Psoas muscle (tissue), 7 donors: ENCODE measurements at regions not wholly inside any gene's neighbourhood (a gene's known extent, or its start where the extent isn't known, plus 50 kb on each side); places are given as distances from the start of the nearest gene placed in this dataset.
"Not testable (repeated sequence)": the region's sequence is repeated elsewhere in the genome, so short reads cannot be mapped to it uniquely, and the experiment has no call there.

ENCODE experiments used
- ATAC-seq, 4 donors: fragments of 200-7000 bp; cut with Tn5 transposase; one replicate each; pipeline ENCODE4 v1.9.1; 2020; ENCODE audit warnings: moderate library complexity in 3 of 4, mild to moderate bottlenecking in 2 of 4
- DNase-seq, 2 donors: peaks; one replicate each; pipeline ENCODE4 v3.0.0-alpha.2; 2020
- H3K27ac ChIP-seq: fragments of 200-600 bp; one replicate; pipeline ENCODE4 v1.8.0; 2022
- H3K27me3 ChIP-seq, 3 donors: fragments of 200-600 bp in 1 of 3; one replicate each; pipeline versions ENCODE4 v1.6.1 to v1.8.0; 2013 to 2022; ENCODE audit warnings: low read length in 2 of 3, mild to moderate bottlenecking in 2 of 3, moderate library complexity in 1 of 3; ENCODE audit not compliant: insufficient read depth in 3 of 3
- H3K36me3 ChIP-seq, 2 donors: fragments of 200-600 bp in 1 of 2; one replicate each; pipeline versions ENCODE4 v1.6.1 to v1.8.0; 2013 to 2022; ENCODE audit warnings: low read depth in 1 of 2, mild to moderate bottlenecking in 1 of 2, moderate library complexity in 1 of 2; ENCODE audit not compliant: insufficient read depth in 1 of 2
- H3K4me1 ChIP-seq: fragments of 200-600 bp; one replicate; pipeline ENCODE4 v1.8.0; 2022
- H3K4me3 ChIP-seq: fragments of 200-600 bp; one replicate; pipeline ENCODE4 v1.8.0; 2022; ENCODE audit warnings: mild to moderate bottlenecking
- H3K9me3 ChIP-seq: fragments of 200-600 bp; one replicate; pipeline ENCODE4 v1.8.0; 2022
- WGBS, 3 donors: extraction: QIAGEN DNeasy Blood & Tissue Kit; methylation state at CpG; one replicate each; pipeline versions ENCODE4 v1.1.6 to v1.1.7; 2013; 5-methylcytosine and 5-hydroxymethylcytosine counted together
- intact Hi-C, 2 donors: fragments of 100-400 bp; cut with DNase I; formaldehyde crosslinking; loops; one replicate each; pipeline versions ENCODE4 v1.11.0 to v1.14.2; 2022
- TF ChIP-seq, protein P1 (sequence below): fragments of 200-600 bp; IDR thresholded peaks from one replicate; pipeline ENCODE4 v1.8.0; 2022; ENCODE audit warnings: antibody characterized with exemption
- donor health status: healthy with polysubstance abuse.
- donor health status: DM: no; HTN: no; CAD: no; lungs with moderate emphysema.
- donor health status: Bipolar disorder and iron deficiency.
- donor health status: healthy.
- donor health status: DM: yes; HTN: yes; CAD: no.
- donor health status: DM: no; HTN: no; CAD: no.
- donor health status: DM: yes; HTN: yes; CAD: no.

DNA sequence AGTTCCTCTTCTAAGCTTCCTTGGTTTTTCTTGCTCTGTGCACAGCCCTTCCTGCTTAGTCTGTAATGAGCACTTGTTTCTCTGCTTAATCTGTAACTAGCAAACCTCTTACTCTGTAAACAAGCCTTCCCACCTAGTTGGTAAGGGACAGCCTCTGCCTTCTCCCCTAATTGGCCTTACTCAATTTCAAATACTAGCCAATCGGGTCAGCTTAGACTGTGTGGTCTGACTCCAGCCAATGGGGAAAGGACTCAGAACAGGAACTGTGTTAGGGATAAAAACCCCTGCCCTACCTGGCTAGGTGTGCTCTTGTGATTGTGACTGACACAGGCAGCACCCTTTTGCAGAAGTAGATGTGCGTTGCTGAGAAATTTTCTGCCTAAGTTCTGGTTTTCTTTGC lies 136.5 kb upstream of the AADAT start:
- TF ChIP-seq, protein P1, sequence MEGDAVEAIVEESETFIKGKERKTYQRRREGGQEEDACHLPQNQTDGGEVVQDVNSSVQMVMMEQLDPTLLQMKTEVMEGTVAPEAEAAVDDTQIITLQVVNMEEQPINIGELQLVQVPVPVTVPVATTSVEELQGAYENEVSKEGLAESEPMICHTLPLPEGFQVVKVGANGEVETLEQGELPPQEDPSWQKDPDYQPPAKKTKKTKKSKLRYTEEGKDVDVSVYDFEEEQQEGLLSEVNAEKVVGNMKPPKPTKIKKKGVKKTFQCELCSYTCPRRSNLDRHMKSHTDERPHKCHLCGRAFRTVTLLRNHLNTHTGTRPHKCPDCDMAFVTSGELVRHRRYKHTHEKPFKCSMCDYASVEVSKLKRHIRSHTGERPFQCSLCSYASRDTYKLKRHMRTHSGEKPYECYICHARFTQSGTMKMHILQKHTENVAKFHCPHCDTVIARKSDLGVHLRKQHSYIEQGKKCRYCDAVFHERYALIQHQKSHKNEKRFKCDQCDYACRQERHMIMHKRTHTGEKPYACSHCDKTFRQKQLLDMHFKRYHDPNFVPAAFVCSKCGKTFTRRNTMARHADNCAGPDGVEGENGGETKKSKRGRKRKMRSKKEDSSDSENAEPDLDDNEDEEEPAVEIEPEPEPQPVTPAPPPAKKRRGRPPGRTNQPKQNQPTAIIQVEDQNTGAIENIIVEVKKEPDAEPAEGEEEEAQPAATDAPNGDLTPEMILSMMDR, result no peak
- Histone ChIP-seq H3K4me1 (no peaks in the 10 kb centered on the region), H3K36me3 (no peaks in the 10 kb centered on the region), H3K27ac (no peak overlapping the region), H3K27me3 (no peaks in the 10 kb centered on the region), H3K9me3 (peaks cover 6% of the 10 kb centered on the region), H3K4me3 (no peak overlapping the region)
- ATAC-seq (no peak), DNase-seq (no peak)
- intact Hi-C loops, result no loop called here
- 77 to 83% (median 77%) methylated on average over 2 of the region's 2 CpGs for WGBS, 3 donors

DNA sequence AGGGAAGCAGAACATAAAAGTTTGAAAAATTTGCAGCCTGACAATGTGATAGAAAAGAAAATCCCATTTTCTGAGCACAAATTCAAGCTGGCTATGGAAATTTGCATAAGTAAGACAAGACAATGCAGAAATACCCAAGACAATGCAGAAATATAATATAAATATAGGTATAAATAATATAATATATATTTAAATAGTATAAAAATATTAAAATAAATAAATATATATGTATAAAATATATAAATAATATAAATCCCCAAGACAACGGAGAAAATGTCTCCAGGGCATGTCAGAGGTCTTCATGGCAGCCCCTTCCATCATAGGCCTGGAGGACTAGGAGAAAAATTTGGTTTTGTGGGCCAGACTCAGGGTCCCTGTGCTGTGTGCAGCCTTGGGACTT lies 125.0 kb upstream of the AADAT start:
- H3K9me3 ChIP-seq, result peaks cover 8% of the 10 kb centered on the region
- no peaks in the 10 kb centered on the region for H3K27me3 ChIP-seq
- TF ChIP-seq, protein P1, result no peak
- no peak overlapping the region for H3K27ac ChIP-seq
- 54 to 70% (median 63%) methylated on average over 1 of the region's 1 CpG for WGBS, 3 donors
- intact Hi-C loops, result no loop called here
- no peaks in the 10 kb centered on the region for H3K4me1 ChIP-seq
- ATAC-seq, result no peak
- DNase-seq, result no peak
- no peak overlapping the region for H3K4me3 ChIP-seq
- H3K36me3 ChIP-seq, result no peaks in the 10 kb centered on the region

DNA sequence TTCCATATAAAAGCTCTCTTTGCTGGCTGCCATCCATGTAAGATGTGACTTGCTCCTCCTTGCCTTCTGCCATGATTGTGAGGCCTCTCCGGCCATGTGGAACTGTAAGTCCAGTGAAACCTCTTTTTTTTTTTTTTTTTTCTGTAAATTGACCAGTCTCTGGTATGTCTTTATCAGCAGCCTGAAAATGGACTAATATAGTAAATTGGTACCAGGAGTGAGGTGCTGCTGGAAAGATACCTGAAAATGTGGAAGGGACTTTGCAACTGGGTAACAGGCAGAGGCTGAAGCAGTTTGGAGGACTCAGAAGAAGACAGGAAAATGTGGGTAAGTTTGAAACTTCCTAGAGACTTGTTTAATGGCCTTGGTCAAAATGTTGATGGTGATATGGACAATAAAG lies 124.3 kb upstream of the AADAT start:
- Histone ChIP-seq H3K4me3 (no peak overlapping the region), H3K4me1 (no peaks in the 10 kb centered on the region), H3K27me3 (no peaks in the 10 kb centered on the region), H3K9me3 (peaks cover 8% of the 10 kb centered on the region), H3K27ac (no peak overlapping the region), H3K36me3 (no peaks in the 10 kb centered on the region)
- TF ChIP-seq, protein P1, result no peak
- intact Hi-C loops, result no loop called here
- no peak for ATAC-seq
- WGBS, 3 donors, result 67 to 89% (median 76%) methylated on average over 1 of the region's 1 CpG
- no peak for DNase-seq

DNA sequence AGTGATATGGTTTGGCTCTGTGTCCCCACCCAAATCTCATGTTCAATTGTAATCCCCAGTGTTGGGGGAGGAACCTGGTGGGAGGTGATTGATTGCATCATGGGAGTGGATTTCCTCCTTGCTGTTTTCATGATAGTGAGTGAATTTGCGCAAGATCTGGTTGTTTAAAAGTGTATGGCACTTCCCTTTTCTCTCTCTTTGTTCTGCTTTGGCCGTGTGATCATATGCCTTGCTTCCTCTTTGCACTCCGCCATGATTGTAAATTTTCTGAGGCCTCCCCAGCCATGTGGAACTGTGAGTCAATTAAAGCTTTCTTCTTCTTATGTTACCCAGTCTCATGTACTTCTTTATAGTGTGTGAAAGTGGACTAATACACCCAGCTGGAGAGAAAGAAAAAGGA lies 113.0 kb upstream of the AADAT start:
- ATAC-seq, result no peak
- H3K9me3 ChIP-seq, result no peaks in the 10 kb centered on the region
- H3K4me3 ChIP-seq, result no peak overlapping the region
- no peaks in the 10 kb centered on the region for H3K27me3 ChIP-seq
- H3K4me1 ChIP-seq, result no peaks in the 10 kb centered on the region
- H3K27ac ChIP-seq, result no peak overlapping the region
- 65 to 78% (median 73%) methylated on average over 3 of the region's 3 CpGs for WGBS, 3 donors
- no peaks in the 10 kb centered on the region for H3K36me3 ChIP-seq
- intact Hi-C loops, result no loop called here
- TF ChIP-seq, protein P1, result no peak
- no peak for DNase-seq

DNA sequence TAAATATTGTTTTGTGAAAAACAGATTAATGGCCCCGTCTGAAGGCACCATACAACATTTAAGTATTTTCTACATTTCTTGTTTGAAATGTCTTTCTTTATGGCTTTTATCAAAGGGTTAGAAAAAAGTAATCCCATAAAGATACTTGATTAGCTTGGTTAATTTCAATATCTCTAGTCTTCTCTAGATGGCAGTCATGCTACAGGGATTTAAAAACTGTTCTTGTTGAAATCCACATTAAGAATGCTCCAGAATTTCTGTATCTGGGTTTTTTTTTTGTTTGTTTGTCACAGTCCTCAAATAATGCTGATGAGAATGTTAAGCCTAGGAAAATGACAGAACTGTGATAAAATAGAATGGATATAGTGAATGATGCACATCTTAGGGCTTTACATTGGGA lies 109.0 kb upstream of the AADAT start:
- H3K27ac ChIP-seq, result no peak overlapping the region
- no peaks in the 10 kb centered on the region for H3K9me3 ChIP-seq
- H3K4me1 ChIP-seq, result no peaks in the 10 kb centered on the region
- no peaks in the 10 kb centered on the region for H3K27me3 ChIP-seq
- TF ChIP-seq, protein P1, result no peak
- WGBS, 3 donors, result 73 to 84% (median 82%) methylated on average over 1 of the region's 1 CpG
- intact Hi-C loops, result no loop called here
- no peak overlapping the region for H3K4me3 ChIP-seq
- no peak for DNase-seq
- no peak for ATAC-seq
- H3K36me3 ChIP-seq, result no peaks in the 10 kb centered on the region

DNA sequence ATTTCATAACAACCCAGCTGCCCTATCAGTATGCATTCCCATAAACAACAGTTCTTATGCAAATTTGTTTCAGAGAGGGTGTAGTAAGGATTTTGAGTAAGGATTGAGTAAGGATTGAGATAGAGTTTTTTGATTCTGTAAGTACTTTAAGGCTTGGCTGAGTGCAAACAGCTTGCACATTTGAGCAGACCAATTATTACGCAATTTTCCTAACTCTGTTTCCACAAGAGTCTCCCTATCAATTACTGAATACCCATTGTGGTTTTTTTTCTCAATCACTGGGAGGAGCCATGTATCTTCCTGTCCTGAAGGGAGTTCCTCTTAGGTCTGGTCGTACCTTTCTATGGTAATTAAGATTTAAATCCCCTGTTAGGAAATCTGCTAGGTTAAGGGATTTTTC lies 105.0 kb upstream of the AADAT start:
- H3K27ac ChIP-seq, DNase-seq, H3K9me3 ChIP-seq, H3K4me1 ChIP-seq, ATAC-seq, H3K36me3 ChIP-seq, H3K27me3 ChIP-seq, H3K4me3 ChIP-seq, intact Hi-C loops: not testable (repeated sequence)
- 56 to 72% (median 69%) methylated on average over 2 of the region's 2 CpGs for WGBS, 3 donors
